ENCODE measurements at regions not wholly inside any gene's neighbourhood (a gene's known extent, or its start where the extent isn't known, plus 50 kb on each side); places are given as distances from the start of the nearest gene placed in this dataset.

DNA sequence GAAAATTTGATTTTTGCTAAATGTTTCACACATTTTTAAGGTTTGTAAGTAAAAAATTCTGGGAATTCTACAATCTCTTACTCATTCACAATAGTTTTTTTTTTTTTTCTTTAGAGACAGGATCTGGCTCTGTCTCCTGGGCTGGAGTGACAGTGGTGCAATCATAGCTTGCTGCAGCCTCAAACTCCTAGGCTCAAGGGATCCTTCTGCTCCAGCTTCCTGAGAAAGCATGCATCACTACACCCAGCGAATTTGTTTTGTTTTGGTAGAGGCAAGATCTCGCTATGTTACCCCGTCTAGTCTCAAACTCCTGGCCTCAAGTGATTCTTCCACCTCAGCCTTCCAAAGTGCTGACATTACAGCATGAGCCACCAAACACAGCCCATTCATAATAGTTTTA lies 232.8 kb downstream of the GJA1 start (continued):
- TF ChIP-seq, protein P1, sequence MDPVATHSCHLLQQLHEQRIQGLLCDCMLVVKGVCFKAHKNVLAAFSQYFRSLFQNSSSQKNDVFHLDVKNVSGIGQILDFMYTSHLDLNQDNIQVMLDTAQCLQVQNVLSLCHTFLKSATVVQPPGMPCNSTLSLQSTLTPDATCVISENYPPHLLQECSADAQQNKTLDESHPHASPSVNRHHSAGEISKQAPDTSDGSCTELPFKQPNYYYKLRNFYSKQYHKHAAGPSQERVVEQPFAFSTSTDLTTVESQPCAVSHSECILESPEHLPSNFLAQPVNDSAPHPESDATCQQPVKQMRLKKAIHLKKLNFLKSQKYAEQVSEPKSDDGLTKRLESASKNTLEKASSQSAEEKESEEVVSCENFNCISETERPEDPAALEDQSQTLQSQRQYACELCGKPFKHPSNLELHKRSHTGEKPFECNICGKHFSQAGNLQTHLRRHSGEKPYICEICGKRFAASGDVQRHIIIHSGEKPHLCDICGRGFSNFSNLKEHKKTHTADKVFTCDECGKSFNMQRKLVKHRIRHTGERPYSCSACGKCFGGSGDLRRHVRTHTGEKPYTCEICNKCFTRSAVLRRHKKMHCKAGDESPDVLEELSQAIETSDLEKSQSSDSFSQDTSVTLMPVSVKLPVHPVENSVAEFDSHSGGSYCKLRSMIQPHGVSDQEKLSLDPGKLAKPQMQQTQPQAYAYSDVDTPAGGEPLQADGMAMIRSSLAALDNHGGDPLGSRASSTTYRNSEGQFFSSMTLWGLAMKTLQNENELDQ (tag by site-specific recombination; IDR thresholded peaks at IDR 0.05; ENCODE audit: low read depth): no peak
- TF ChIP-seq ZNF132 (tag by site-specific recombination; IDR thresholded peaks at IDR 0.05; ENCODE audit: borderline replicate concordance): no peak
- TF ChIP-seq ZBTB8A (tag by site-specific recombination; IDR thresholded peaks at IDR 0.05): no peak
- TF ChIP-seq ZNF76 (tag by site-specific recombination; IDR thresholded peaks at IDR 0.05; ENCODE audit: borderline replicate concordance, low read depth): no peak
- no peak for TF ChIP-seq ZNF544 (tag by site-specific recombination; IDR thresholded peaks at IDR 0.05)
- no peak for TF ChIP-seq ZNF335 (tag by site-specific recombination; conservative IDR thresholded peaks at IDR 0.05)
- no peak for TF ChIP-seq ZNF624 (tag by site-specific recombination; IDR thresholded peaks at IDR 0.05)
- no peak for TF ChIP-seq MZF1 (tag by site-specific recombination; IDR thresholded peaks at IDR 0.05; ENCODE audit: borderline replicate concordance)
- TF ChIP-seq, protein P2, sequence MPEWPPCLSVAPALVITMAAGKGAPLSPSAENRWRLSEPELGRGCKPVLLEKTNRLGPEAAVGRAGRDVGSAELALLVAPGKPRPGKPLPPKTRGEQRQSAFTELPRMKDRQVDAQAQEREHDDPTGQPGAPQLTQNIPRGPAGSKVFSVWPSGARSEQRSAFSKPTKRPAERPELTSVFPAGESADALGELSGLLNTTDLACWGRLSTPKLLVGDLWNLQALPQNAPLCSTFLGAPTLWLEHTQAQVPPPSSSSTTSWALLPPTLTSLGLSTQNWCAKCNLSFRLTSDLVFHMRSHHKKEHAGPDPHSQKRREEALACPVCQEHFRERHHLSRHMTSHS (tag by site-specific recombination; IDR thresholded peaks at IDR 0.05): no peak

DNA sequence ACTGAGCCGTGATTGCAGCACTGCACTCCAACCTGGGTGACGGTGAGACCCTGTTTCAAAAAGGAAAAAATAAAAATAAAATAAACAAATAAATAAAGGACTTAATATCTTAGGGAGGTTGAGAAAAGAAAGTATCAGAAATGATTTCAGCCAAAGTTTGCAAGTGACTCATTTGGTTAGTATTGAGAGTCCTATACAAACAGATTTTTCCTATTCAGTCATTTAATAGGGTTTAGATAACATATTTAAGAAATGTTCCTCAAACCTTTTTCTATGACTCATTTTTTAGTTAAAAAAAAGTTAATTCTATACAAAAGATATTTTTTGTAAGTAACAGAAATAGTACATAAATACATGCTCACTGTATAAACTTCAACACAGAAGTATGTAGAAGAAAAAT lies 235.1 kb downstream of the GJA1 start:
- Histone ChIP-seq H3K4me1 (ENCODE audit: control insufficient read depth, insufficient read depth, low read length) (no peaks in the 10 kb centered on the region), H3K27ac (ENCODE audit: extremely low read depth, low read depth, low read length) (no peak overlapping the region), H3K36me3 (ENCODE audit: control insufficient read depth in 2 of 2, insufficient read depth in 1 of 2, low read length in 2 of 2) (no peaks in the 10 kb centered on the region), H3K9me3 (ENCODE audit: control insufficient read depth, insufficient read depth, low read depth, low read length) (no peaks in the 10 kb centered on the region), H3K4me3 (ENCODE audit: low read depth, low read length) (no peak overlapping the region)
- CTCF ChIA-PET: interaction anchor here (0.7 kb wide), 1 partner anchor 240 kb away, joined by 3 read pairs; no protein-coding TSS in a partner anchor
- no peak for TF ChIP-seq HOXD13 (CRISPR knock-in tag; IDR thresholded peaks at IDR 0.05; ENCODE audit: borderline replicate concordance)
- TF ChIP-seq, protein P3, sequence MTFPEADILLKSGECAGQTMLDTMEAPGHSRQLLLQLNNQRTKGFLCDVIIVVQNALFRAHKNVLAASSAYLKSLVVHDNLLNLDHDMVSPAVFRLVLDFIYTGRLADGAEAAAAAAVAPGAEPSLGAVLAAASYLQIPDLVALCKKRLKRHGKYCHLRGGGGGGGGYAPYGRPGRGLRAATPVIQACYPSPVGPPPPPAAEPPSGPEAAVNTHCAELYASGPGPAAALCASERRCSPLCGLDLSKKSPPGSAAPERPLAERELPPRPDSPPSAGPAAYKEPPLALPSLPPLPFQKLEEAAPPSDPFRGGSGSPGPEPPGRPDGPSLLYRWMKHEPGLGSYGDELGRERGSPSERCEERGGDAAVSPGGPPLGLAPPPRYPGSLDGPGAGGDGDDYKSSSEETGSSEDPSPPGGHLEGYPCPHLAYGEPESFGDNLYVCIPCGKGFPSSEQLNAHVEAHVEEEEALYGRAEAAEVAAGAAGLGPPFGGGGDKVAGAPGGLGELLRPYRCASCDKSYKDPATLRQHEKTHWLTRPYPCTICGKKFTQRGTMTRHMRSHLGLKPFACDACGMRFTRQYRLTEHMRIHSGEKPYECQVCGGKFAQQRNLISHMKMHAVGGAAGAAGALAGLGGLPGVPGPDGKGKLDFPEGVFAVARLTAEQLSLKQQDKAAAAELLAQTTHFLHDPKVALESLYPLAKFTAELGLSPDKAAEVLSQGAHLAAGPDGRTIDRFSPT (tag by site-specific recombination; IDR thresholded peaks at IDR 0.05): no peak
- POLR2A ChIA-PET: no interaction called here

DNA sequence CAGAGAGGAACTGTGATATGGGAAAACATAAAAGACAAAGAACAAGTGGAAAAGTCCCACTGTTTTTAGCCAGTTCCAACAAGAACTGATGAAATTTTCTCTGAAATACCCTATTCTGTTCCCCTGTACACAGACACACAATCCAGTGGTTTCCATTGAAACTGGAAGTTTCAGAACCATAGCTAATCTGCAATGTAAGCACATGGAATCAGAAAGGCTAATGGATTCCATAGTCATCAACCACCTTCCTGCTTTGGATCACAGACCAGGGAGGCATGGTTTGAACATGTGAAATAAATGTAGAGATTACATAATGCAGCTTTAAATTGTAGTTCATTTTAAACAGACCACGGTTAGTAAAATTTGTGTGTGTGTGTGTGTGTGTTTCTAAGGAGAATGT lies 242.1 kb downstream of the GJA1 start:
- Histone ChIP-seq H3K27ac (ENCODE audit: extremely low read depth, low read depth, low read length) (no peak overlapping the region), H3K4me1 (ENCODE audit: control insufficient read depth, insufficient read depth, low read length) (no peaks in the 10 kb centered on the region), H3K36me3 (ENCODE audit: control insufficient read depth in 2 of 2, insufficient read depth in 1 of 2, low read length in 2 of 2) (no peaks in the 10 kb centered on the region), H3K9me3 (ENCODE audit: control insufficient read depth, insufficient read depth, low read depth, low read length) (no peaks in the 10 kb centered on the region), H3K4me3 (ENCODE audit: low read depth, low read length) (no peak overlapping the region)
- CTCF ChIA-PET: interaction anchor here (0.6 kb wide), 2 partner anchors 103 to 113 kb away, joined by 3 read pairs; no protein-coding TSS in a partner anchor
- POLR2A ChIA-PET: no interaction called here
- no peak for TF ChIP-seq KLF1 (tag by site-specific recombination; IDR thresholded peaks at IDR 0.05)
- no peak for TF ChIP-seq ZNF624 (tag by site-specific recombination; IDR thresholded peaks at IDR 0.05)
- TF ChIP-seq ZFP3 (tag by site-specific recombination; IDR thresholded peaks at IDR 0.05; ENCODE audit: low read depth): no peak
- TF ChIP-seq ZNF510 (tag by site-specific recombination; IDR thresholded peaks at IDR 0.05; ENCODE audit: insufficient replicate concordance): no peak
- TF ChIP-seq, protein P4, sequence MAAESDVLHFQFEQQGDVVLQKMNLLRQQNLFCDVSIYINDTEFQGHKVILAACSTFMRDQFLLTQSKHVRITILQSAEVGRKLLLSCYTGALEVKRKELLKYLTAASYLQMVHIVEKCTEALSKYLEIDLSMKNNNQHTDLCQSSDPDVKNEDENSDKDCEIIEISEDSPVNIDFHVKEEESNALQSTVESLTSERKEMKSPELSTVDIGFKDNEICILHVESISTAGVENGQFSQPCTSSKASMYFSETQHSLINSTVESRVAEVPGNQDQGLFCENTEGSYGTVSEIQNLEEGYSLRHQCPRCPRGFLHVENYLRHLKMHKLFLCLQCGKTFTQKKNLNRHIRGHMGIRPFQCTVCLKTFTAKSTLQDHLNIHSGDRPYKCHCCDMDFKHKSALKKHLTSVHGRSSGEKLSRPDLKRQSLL (tag by site-specific recombination; IDR thresholded peaks at IDR 0.05): no peak
